ENCODE measurements at regions not wholly inside any gene's neighbourhood (a gene's known extent, or its start where the extent isn't known, plus 50 kb on each side); places are given as distances from the start of the nearest gene placed in this dataset.

DNA sequence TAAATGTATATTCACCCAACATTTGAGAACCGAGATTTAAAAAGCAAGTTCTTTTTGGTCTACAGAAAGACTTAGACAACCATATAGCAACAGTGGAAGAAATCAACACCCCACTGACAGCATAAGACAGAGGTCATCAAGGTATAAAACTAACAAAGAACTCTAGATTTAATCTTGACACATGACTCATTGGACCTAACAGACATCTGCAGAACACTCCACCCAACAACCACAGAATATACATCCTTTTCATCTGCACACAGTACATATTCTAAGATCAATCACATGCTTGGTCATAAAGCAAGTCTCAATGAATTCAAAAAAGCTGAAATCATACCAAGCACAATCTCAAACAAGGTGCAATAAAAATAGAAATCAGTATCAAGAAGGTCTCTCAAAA, 65.8 kb downstream of the SPIN4 start:
- no peak for DNase-seq (ENCODE audit: low spot score)
- no peak overlapping the region for H2BK12ac ChIP-seq (ENCODE audit: low read length)
- H3K27ac ChIP-seq (replicated peaks; ENCODE audit: low read length), result no peak overlapping the region
- H3K27me3 ChIP-seq (ENCODE audit: control insufficient read depth in 3 of 3, insufficient read depth in 3 of 3, low read depth in 1 of 3, low read length in 3 of 3), result no peaks in the 10 kb centered on the region
- H3K4ac ChIP-seq (ENCODE audit: low read length), result no peak overlapping the region
- H4K8ac ChIP-seq (ENCODE audit: low read depth, low read length), result no peak overlapping the region
- H3K9ac ChIP-seq (ENCODE audit: low read depth, low read length, poor library complexity), result no peak overlapping the region
- H3K4me2 ChIP-seq (ENCODE audit: insufficient read depth, low read length, poor library complexity, severe bottlenecking), result no peak overlapping the region
- no peaks in the 10 kb centered on the region for H3K9me3 ChIP-seq (replicated peaks in 1 of 2; ENCODE audit: control insufficient read depth in 2 of 2, insufficient read depth in 1 of 2, low read depth in 1 of 2, low read length in 2 of 2)
- no peak overlapping the region for H2BK15ac ChIP-seq (ENCODE audit: low read length)
- H3K18ac ChIP-seq (ENCODE audit: low read length), result no peak overlapping the region
- no peak overlapping the region for H3K14ac ChIP-seq (ENCODE audit: low read length)
- H2AFZ ChIP-seq (ENCODE audit: low read length), result no peak overlapping the region
- H2BK5ac ChIP-seq (ENCODE audit: low read length), result no peak overlapping the region
- H3K79me1 ChIP-seq (ENCODE audit: low read depth, low read length), result no peaks in the 10 kb centered on the region
- no peaks in the 10 kb centered on the region for H3K4me1 ChIP-seq (ENCODE audit: control insufficient read depth in 2 of 2, insufficient read depth in 1 of 2, low read depth in 1 of 2, low read length in 2 of 2)
- no CpG with 5 or more reads among the region's 1 CpG for WGBS, 2 donors (ENCODE audit: extremely low coverage in 2 of 2, insufficient read length in 2 of 2, insufficient replicate concordance in 1 of 2)
- no peak overlapping the region for H2AK5ac ChIP-seq (ENCODE audit: low read depth, low read length)
- no peak overlapping the region for H3K23ac ChIP-seq (ENCODE audit: low read depth, low read length, poor library complexity)
- H4K91ac ChIP-seq (ENCODE audit: low read depth, low read length, poor library complexity), result no peak overlapping the region
- H2BK120ac ChIP-seq (ENCODE audit: low read depth, low read length), result no peak overlapping the region
- H3K4me3 ChIP-seq (ENCODE audit: low read length in 2 of 2), result no peak overlapping the region
- H3K36me3 ChIP-seq (replicated peaks in 1 of 2; ENCODE audit: control insufficient read depth in 2 of 2, insufficient read depth in 2 of 2, low read length in 2 of 2), result no peaks in the 10 kb centered on the region

GRCh38 chrX:63284659-63285058, 66.5 kb downstream of the SPIN4 start:
- Histone ChIP-seq H4K91ac (ENCODE audit: low read depth, low read length, poor library complexity) (no peak overlapping the region), H3K4me1 (ENCODE audit: control insufficient read depth in 2 of 2, insufficient read depth in 1 of 2, low read depth in 1 of 2, low read length in 2 of 2) (no peaks in the 10 kb centered on the region), H4K8ac (ENCODE audit: low read depth, low read length) (no peak overlapping the region), H3K27me3 (ENCODE audit: control insufficient read depth in 3 of 3, insufficient read depth in 3 of 3, low read depth in 1 of 3, low read length in 3 of 3) (no peaks in the 10 kb centered on the region), H2BK12ac (ENCODE audit: low read length) (no peak overlapping the region), H2BK15ac (ENCODE audit: low read length) (no peak overlapping the region), H3K23ac (ENCODE audit: low read depth, low read length, poor library complexity) (no peak overlapping the region), H2BK5ac (ENCODE audit: low read length) (no peak overlapping the region), H3K14ac (ENCODE audit: low read length) (no peak overlapping the region), H3K18ac (ENCODE audit: low read length) (no peak overlapping the region), H3K4ac (ENCODE audit: low read length) (no peak overlapping the region), H3K27ac (replicated peaks; ENCODE audit: low read length) (no peak overlapping the region), H3K36me3 (replicated peaks in 1 of 2; ENCODE audit: control insufficient read depth in 2 of 2, insufficient read depth in 2 of 2, low read length in 2 of 2) (no peaks in the 10 kb centered on the region), H3K4me3 (ENCODE audit: low read length in 2 of 2) (no peak overlapping the region), H3K4me2 (ENCODE audit: insufficient read depth, low read length, poor library complexity, severe bottlenecking) (no peak overlapping the region), H2AFZ (ENCODE audit: low read length) (no peak overlapping the region), H3K9me3 (replicated peaks in 1 of 2; ENCODE audit: control insufficient read depth in 2 of 2, insufficient read depth in 1 of 2, low read depth in 1 of 2, low read length in 2 of 2) (no peaks in the 10 kb centered on the region), H2AK5ac (ENCODE audit: low read depth, low read length) (no peak overlapping the region), H3K9ac (ENCODE audit: low read depth, low read length, poor library complexity) (no peak overlapping the region), H2BK120ac (ENCODE audit: low read depth, low read length) (no peak overlapping the region), H3K79me1 (ENCODE audit: low read depth, low read length) (no peaks in the 10 kb centered on the region)
- no CpG with 5 or more reads among the region's 2 CpGs for WGBS, 2 donors (ENCODE audit: extremely low coverage in 2 of 2, insufficient read length in 2 of 2, insufficient replicate concordance in 1 of 2)
- no peak for DNase-seq (ENCODE audit: low spot score)

GRCh38 chrX:63283348-63283747, 67.8 kb downstream of the SPIN4 start:
- H2BK12ac ChIP-seq (ENCODE audit: low read length), result no peak overlapping the region
- no peak overlapping the region for H3K4me3 ChIP-seq (ENCODE audit: low read length in 2 of 2)
- no peak overlapping the region for H3K23ac ChIP-seq (ENCODE audit: low read depth, low read length, poor library complexity)
- no peaks in the 10 kb centered on the region for H3K27me3 ChIP-seq (ENCODE audit: control insufficient read depth in 3 of 3, insufficient read depth in 3 of 3, low read depth in 1 of 3, low read length in 3 of 3)
- H4K8ac ChIP-seq (ENCODE audit: low read depth, low read length), result no peak overlapping the region
- no peak overlapping the region for H3K4ac ChIP-seq (ENCODE audit: low read length)
- no peak overlapping the region for H4K91ac ChIP-seq (ENCODE audit: low read depth, low read length, poor library complexity)
- H3K79me1 ChIP-seq (ENCODE audit: low read depth, low read length), result no peaks in the 10 kb centered on the region
- no peak overlapping the region for H2BK120ac ChIP-seq (ENCODE audit: low read depth, low read length)
- no peak overlapping the region for H2AK5ac ChIP-seq (ENCODE audit: low read depth, low read length)
- no peak overlapping the region for H3K4me2 ChIP-seq (ENCODE audit: insufficient read depth, low read length, poor library complexity, severe bottlenecking)
- no peak overlapping the region for H2AFZ ChIP-seq (ENCODE audit: low read length)
- H3K4me1 ChIP-seq (ENCODE audit: control insufficient read depth in 2 of 2, insufficient read depth in 1 of 2, low read depth in 1 of 2, low read length in 2 of 2), result no peaks in the 10 kb centered on the region
- H3K14ac ChIP-seq (ENCODE audit: low read length), result no peak overlapping the region
- H3K36me3 ChIP-seq (replicated peaks in 1 of 2; ENCODE audit: control insufficient read depth in 2 of 2, insufficient read depth in 2 of 2, low read length in 2 of 2), result no peaks in the 10 kb centered on the region
- no peak for DNase-seq (ENCODE audit: low spot score)
- H3K27ac ChIP-seq (replicated peaks; ENCODE audit: low read length), result no peak overlapping the region
- no peaks in the 10 kb centered on the region for H3K9me3 ChIP-seq (replicated peaks in 1 of 2; ENCODE audit: control insufficient read depth in 2 of 2, insufficient read depth in 1 of 2, low read depth in 1 of 2, low read length in 2 of 2)
- WGBS, 2 donors (ENCODE audit: extremely low coverage in 2 of 2, insufficient read length in 2 of 2, insufficient replicate concordance in 1 of 2), result no CpG with 5 or more reads among the region's 4 CpGs
- H2BK15ac ChIP-seq (ENCODE audit: low read length), result no peak overlapping the region
- H2BK5ac ChIP-seq (ENCODE audit: low read length), result no peak overlapping the region
- H3K9ac ChIP-seq (ENCODE audit: low read depth, low read length, poor library complexity), result no peak overlapping the region
- H3K18ac ChIP-seq (ENCODE audit: low read length), result no peak overlapping the region

GRCh38 chrX:63282828-63283227, 68.3 kb downstream of the SPIN4 start:
- H3K79me1 ChIP-seq (ENCODE audit: low read depth, low read length), result no peaks in the 10 kb centered on the region
- H3K9me3 ChIP-seq (replicated peaks in 1 of 2; ENCODE audit: control insufficient read depth in 2 of 2, insufficient read depth in 1 of 2, low read depth in 1 of 2, low read length in 2 of 2), result no peaks in the 10 kb centered on the region
- H3K36me3 ChIP-seq (replicated peaks in 1 of 2; ENCODE audit: control insufficient read depth in 2 of 2, insufficient read depth in 2 of 2, low read length in 2 of 2), result no peaks in the 10 kb centered on the region
- H3K4me3 ChIP-seq (ENCODE audit: low read length in 2 of 2), result no peak overlapping the region
- H2BK120ac ChIP-seq (ENCODE audit: low read depth, low read length), result no peak overlapping the region
- H3K14ac ChIP-seq (ENCODE audit: low read length), result no peak overlapping the region
- H3K4me1 ChIP-seq (ENCODE audit: control insufficient read depth in 2 of 2, insufficient read depth in 1 of 2, low read depth in 1 of 2, low read length in 2 of 2), result no peaks in the 10 kb centered on the region
- no peaks in the 10 kb centered on the region for H3K27me3 ChIP-seq (ENCODE audit: control insufficient read depth in 3 of 3, insufficient read depth in 3 of 3, low read depth in 1 of 3, low read length in 3 of 3)
- DNase-seq (ENCODE audit: low spot score), result no peak
- no peak overlapping the region for H3K27ac ChIP-seq (replicated peaks; ENCODE audit: low read length)
- no peak overlapping the region for H4K8ac ChIP-seq (ENCODE audit: low read depth, low read length)
- H4K91ac ChIP-seq (ENCODE audit: low read depth, low read length, poor library complexity), result no peak overlapping the region
- no peak overlapping the region for H3K18ac ChIP-seq (ENCODE audit: low read length)
- no peak overlapping the region for H3K9ac ChIP-seq (ENCODE audit: low read depth, low read length, poor library complexity)
- H2AK5ac ChIP-seq (ENCODE audit: low read depth, low read length), result no peak overlapping the region
- H3K23ac ChIP-seq (ENCODE audit: low read depth, low read length, poor library complexity), result no peak overlapping the region
- H2BK15ac ChIP-seq (ENCODE audit: low read length), result no peak overlapping the region
- no peak overlapping the region for H3K4me2 ChIP-seq (ENCODE audit: insufficient read depth, low read length, poor library complexity, severe bottlenecking)
- H2BK12ac ChIP-seq (ENCODE audit: low read length), result no peak overlapping the region
- H2BK5ac ChIP-seq (ENCODE audit: low read length), result no peak overlapping the region
- H2AFZ ChIP-seq (ENCODE audit: low read length), result no peak overlapping the region
- no peak overlapping the region for H3K4ac ChIP-seq (ENCODE audit: low read length)

All from neuronal stem cell (in vitro differentiated cells).